Superior temporal gyrus (tissue), 1 donor: ENCODE measurements at regions not wholly inside any gene's neighbourhood (a gene's known extent, or its start where the extent isn't known, plus 50 kb on each side); places are given as distances from the start of the nearest gene placed in this dataset.
"Not testable (repeated sequence)": the region's sequence is repeated elsewhere in the genome, so short reads cannot be mapped to it uniquely, and the experiment has no call there.

Experiments
- DNase-seq: peaks from one replicate; pipeline ENCODE4 v3.0.0-alpha.2; 2016; ENCODE audit errors: extremely low spot score

DNA sequence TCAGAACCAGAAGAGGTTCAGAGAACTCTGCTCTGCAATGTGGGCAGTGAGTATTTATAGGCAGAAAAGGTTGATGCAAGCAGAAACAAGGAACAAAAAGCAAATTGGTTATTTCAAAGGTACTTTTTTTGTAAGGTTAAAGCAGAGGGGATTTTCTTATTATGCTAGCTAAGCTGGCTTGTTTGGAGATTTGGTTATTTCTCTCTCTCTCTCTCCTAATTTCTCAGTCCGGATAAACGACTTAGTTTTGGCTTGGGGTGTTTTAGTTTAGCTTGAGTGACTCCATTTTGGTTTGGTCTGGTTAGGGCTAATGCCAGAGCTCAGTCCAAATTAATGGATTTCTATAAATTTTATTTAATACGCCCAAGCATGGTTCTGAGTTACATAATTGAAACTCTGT lies 566.8 kb downstream of the SH2D4B start:
- DNase-seq: no peak

DNA sequence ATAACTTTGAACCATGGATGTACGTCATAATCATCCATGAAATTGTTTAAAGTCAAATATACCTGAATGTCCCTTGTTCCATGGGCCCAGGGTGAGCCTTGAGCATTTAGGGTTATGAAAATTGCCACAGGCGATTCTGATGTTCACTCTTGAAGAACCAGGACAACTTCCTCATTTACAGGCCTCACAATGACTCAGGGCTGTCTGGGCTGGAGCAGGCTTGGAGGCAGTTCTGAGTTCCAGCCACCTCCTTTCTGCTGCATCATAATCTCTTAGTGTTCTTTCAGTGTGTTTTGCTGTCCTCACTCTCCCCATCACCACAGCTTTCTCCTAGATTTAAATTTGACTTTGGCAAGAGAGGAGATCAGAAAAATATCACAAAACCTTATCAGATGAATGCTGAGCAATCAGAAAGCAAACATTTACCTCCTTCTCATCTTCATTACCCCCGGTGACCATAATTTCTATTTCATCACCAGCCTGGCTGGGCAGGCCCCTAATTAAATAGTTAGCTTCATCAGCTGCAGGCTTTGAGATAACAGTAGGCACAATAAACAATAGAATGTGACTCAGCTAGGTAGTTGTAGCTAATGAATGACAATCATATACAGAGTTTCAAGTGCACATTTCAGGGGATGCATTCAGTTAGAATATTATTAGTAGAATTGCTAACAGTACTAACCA lies 571.0 kb downstream of the SH2D4B start:
- DNase-seq: peak; percentile 18

DNA sequence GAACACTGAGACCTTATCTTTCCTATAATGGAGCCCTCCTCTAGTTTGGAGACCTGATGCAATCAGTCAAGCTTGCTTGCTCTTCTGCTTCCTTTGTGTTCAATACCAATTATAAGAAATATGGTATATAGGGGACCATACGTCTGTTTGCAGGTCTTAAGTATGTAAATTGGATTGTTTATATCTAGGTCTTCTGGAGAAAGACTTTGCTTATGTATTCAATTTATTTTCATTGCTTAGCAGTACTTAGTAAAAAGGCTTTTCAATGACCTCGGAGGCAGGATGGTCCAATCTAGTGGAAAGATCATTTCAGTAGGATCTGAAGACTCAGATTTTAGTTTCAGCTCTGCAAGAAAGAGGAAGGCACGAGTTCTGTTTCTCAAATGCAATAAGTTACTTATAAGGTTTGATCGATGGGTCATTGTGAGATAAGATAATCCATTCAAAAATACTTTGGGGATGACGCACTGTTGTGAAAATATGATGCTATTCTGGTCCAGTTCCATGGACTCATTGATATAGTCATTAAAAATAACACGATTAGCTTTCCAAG lies 571.6 kb downstream of the SH2D4B start:
- no peak for DNase-seq

DNA sequence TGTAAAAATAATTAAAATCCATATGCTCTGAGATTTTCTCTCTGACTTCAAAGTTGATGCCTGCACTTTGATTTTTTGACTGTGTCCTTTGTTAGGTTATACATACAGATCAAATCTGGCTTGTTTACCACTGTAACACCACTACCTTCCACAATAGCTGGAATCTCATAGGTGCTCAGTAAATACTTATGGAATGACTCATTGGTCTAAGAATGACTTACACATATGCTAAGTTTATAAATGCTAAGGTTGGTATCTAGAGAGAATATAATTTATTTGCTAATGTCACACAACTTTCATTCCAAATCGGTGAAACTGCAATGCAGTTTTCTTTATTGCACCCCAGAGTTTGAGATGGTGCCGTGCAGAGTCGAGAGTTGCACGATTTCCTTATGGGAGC lies 578.5 kb downstream of the SH2D4B start:
- no peak for DNase-seq

DNA sequence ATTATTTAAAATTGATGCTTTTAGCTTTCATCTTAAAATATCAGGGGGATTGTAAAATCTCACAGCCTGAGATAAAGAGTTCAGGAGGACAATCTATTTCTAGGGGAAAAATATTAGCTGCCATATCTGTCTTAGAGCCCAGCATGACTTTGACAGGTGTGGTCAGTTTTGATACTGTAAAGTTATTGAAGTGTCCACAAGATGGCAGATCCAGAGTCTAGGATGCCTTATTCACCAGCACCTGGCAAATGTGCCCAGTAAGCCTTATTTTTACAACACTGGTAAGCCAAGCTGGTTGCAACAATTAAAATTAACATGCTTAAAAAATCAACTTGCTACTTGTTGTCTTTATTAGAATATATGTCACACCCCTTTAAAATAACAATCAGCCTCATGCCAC lies 579.3 kb downstream of the SH2D4B start:
- no peak for DNase-seq

DNA sequence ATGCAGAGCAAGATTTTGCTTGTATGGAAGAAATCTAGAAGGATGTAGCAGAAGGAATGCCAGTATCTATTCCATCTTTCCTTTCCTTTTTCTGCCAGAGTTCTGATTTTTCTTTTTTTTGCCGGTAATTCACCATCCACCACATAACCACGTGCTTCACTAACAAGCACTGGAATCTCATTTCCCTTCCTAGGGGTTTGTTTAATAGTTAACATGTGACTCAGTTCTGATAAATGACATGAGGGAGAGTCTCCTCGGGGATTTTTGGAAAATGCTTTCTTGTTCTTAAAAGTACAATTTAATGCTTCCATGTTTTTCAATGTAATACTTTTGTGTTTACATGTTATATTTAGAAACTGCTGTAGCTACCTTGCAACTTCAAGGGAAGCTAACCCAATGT lies 590.2 kb downstream of the SH2D4B start:
- DNase-seq: no peak

DNA sequence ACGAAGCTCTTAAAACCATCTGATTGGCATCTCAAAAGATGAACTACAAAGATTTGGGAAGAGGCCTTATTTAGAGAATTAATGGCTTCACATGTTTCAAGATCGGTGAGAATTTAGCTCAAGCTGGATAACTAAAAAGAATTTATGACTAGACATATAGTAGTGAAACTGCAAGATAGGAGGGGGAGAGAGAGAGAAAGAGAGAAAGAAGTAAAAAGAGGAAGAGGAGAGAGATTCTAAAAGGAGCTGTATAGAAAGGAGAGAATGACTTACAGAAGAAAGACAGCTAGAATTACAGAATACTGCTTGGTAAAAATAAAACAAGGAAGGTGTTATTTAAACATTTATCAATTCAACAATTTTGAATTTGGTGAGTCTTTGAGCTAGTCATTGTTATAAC lies 592.3 kb downstream of the SH2D4B start:
- DNase-seq: no peak

DNA sequence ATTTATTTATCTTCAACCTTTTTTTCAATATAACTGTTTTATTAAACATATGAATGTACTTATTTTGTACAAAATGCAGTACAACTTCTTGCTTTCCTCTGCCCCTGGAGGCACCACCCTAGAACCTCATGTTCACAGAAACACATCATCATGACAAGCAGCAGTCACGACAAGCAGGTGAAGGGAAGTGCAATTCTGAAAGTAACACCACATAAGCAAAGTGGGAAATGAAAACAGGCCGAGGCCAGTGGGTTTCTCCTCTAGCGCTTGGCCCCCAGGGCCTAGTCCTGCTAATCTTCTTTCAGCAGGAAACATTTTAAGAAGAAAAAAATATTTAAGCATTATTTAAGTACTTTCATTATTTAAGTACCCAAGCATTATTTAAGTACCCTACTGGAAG lies 598.1 kb downstream of the SH2D4B start:
- DNase-seq: no peak

DNA sequence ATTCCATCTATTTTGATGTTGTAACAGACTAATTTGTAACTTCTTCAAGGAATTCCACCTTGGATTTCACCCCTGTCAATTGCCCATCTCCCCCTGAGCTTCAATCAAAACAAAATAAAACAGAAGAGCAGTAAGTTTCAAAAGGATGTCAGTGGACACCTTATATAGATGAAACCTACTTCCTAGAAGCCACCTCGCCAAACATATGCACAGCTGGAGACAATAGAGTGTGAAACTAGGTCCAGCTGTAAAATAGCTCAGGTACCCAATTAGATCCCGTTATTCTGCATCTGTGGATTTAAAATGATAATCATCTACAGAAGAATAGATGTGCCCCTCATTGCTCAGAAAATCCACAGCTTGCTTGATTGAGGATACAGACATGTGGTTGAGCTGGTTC lies 598.6 kb downstream of the SH2D4B start:
- DNase-seq: no peak

DNA sequence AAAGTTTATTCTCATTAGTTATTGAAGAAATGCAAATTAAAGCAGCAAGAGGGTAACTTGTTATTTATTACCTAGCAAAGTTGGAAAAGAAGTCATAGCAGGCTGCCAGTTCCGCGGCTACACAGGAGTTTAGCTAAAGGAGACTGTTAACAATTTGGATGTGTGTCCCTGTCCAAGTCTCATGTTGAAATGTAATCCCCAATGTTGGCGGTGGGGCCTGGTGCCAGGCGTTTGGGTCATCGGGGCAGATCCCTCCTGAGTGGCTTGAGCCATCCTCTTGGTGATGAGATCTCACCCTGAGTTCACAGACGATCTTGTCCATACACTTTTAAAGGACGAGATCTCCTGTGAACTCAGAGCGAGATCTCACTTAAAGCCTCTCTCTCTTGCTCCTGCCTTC lies 608.3 kb downstream of the SH2D4B start:
- DNase-seq: no peak

DNA sequence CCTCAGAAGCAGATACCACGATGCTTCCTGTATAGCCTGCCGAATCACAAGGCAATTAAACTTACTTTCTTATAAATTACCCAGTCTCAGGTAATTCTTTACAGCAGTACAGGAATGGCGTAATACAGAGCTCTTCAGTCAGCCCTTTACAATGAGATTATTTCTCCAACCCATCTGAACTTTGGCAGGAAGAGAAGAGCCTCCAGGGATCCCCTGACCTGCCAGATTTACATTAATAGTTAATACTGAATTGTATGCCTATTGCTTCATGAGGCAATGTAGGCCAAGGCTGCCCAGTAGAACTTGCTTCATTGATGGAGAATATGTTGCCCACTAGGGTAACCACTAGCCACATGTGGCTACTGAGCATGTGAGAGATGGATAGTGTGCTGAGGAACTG lies 608.7 kb downstream of the SH2D4B start:
- no peak for DNase-seq

DNA sequence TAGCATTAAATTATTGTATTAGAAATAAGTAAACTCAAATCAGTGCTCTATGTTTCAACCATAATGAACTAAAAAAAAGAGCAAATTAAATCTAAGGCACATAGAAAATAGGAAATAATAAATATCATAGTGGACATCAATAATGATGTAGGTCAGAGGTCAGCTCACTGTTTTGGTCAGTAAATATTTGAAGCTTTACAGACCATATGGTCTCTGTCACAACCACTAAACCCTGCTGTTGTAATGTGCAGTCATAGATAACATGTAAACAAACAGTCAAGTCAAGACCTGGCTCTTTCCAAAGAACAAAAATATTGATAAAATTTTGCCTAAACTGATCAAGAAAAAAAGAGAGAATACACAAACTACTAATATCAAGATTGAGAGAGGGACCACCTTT lies 615.0 kb downstream of the SH2D4B start:
- no peak for DNase-seq

DNA sequence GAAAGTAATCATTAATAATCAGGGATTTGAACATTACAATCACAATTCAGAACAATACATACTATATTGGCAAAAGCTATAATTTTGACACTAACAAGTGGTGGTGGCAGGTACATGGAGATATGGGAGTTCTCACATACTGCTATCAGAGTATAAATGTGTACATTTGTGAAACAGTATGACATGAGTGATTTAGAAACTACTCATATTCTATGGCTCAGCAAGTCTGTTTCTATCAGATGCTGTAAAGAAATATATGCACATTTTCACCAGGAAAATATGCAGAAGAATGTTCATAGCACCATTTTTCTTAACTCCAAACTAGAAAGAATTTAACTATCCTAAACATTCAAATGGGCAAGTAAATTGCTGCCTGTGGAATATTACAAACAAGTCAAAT lies 620.0 kb downstream of the SH2D4B start:
- DNase-seq: no peak

DNA sequence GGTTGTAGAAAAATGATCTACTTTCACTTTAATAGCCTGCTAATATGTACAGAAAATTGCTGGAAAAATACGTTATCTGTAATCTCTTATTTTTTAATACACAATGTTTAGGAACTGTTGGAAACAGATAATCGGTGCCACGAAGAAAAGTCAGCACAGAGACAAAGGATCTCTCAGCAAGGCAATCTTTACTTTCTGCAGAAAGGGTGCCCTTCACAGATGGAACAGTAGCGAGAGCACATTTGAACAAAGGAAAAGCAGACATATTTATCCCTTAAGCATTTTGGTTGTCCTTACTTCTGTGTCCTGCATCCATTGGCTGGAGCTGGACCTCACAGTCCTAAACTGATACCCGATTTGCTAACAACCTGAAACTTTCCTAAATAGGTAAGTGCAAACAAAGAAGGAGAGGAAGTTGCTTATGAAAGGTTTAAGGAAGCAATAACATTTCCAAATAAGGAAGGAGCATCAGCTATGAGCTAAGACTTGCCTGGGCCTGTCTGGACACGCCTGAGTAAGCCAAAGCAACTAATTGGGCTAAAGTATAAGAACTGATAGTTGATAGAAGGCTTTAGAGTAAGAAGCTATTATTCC lies 640.0 kb downstream of the SH2D4B start:
- no peak for DNase-seq

DNA sequence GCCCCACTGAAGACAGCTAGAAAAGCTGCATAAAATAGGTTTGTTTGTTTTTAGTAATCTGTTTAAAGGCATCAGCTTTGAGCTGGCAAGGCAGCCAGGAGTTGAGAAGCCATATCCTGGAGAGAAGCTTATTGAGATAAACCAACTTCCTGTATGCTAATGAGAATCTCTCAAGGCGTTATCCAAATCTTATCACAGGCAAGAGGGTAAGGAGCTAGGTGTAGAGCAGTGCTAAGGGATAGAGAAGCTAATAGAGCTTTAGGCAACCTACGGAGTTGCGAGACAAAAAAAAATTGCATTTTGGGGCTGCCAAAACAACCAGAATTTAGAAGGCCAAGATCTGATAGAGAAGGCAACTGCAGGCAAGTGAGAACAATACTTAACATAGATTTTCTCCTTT lies 641.6 kb downstream of the SH2D4B start:
- no peak for DNase-seq

DNA sequence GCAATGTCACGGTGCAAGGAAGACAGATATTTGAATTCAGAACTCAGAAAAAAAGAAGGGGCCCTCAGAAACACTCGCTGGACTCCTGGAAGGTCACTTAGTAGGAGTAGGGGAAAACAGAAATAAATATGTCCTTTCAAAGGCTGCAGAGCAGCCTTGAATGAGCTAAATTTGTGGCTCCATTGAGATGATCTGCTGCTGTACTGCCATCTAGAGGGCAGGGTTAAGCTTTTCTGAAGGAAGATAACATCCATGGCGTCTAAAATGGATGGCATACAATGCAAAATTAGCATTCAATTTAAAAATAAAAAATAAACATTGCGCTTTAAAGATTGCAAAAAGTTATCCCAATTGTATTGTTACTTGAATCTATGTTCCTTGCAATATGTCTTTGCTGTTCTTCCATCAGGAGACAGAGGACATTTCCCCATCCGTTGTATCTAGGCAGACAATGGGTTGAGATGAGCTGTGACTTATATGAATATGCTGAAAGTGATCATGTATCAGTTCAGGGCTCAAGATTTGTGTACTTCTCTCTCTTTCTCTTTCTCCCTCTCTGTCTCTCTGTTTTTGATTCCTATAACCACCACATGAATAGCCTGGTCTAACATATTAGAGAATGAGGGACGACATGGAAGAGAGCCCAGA lies 642.2 kb downstream of the SH2D4B start:
- DNase-seq: peak; percentile 26

DNA sequence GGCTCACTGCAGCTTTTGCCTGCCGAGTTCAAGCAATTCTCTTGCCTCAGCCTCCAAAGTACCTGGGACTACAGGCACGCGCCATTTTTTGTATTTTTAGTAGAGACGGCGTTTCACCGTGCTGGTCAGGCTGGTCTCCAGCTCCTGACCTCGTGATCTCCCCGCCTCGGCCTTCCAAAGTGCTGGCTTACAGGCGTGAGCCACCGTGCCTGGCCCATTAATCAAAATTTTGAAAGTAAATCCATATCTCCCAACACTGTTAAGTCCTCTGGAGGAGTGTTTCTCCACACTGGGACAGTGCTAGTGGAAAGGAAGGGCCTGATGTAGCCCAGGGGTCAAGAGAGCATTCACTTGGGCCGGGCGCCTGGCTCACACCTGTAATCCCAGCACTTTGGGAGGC lies 644.6 kb downstream of the SH2D4B start:
- no peak for DNase-seq

DNA sequence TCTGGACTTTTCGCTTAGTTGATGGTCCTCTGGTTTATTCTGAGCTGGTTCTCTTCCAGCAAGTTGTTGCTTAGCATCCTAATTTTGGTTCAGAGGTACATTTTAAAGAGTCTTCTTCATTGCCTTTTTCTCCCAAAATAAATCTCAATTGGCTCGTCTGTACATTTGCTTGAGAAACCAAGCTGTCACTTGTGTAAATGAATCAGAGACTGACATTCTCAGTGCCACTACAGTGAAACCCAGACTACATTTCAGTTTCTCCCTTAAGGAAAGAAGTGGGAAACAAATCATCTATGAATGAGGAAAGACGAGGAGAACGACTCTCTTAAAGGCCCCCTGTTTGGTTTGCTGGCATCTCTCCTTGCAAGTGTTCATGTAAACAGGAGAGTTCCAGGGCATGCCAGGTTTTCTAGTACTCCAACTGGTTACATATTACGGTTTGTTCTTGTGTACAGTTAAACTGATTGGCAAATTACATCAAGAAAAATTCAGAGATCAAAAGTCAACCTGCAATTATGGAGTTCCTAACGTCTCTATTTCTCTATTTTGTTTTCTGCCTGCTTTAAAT lies 654.6 kb downstream of the SH2D4B start:
- no peak for DNase-seq

DNA sequence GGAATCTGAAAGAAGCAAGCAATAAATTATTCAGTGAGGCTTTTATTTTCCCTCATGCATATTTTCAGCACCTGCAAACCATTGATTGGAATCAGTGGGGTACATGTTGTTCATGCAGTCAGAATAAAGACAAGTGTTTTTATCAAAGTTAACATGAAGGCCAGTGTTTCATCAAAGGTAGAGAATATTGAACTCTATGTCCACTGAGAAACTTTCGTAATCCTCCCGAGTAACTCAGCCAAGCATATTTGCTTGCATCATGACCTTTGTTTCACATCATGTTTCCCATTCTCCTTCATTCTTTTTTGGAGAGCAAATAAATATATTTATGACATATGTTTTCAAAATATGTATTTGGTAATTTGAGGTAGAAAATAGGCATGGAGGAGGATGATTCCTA lies 663.1 kb downstream of the SH2D4B start:
- no peak for DNase-seq

DNA sequence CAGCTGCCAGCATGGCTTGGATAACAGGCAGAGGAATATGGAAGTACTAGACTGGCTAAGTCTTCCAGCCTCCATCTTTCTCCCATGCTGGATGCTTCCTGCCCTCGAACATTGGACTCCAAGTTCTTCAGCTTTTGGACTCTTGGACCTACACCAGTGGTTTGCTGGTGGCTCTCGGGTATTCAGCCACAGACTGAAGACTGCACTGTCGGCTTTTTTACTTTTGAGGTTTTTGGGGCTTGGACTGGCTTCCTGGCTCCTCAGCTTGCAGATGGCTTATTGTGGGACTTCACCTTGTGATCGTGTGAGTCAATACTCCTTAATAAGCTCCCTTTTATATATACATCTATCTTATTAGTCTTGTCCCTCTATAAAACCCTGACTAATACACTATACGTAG lies 667.6 kb upstream of the NRG3 start:
- not testable (repeated sequence) for DNase-seq

DNA sequence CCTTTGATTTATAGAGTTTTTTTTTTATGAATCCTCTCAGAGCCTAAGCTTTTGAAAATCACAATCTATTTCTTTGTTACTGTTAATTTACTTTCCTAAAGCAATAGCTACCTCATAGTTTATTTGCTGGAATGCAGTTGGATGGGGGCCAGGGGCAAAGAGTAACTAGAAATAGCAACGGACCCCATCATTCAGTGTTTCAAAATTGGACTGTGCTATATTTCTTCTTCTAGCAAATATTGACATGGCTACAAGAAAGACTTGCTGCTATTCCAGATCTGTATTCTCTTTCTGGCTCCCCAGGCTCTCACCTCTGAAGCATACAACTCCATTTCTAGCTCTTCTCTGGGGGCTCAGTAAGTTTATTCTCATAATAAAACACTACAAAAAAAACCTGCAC lies 661.6 kb upstream of the NRG3 start:
- no peak for DNase-seq

DNA sequence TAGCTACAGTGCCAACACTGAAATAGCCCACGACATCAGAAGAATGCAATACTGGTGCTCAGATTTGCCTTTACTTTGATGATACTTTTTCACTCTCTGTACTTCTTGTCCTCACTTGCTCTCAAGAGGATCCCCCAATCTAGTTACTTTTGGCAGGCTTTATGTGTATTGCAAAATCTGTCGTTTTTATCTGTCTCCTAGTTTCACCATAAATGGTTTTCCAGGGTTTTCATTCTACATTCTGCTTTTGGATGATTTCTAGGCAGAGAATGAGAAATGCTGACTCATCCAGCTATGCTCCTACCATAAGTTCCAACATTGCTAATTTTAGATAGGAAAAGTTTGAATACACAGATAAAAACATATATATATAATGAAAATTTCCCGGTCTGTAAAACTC lies 659.5 kb upstream of the NRG3 start:
- peak; percentile 44 for DNase-seq

DNA sequence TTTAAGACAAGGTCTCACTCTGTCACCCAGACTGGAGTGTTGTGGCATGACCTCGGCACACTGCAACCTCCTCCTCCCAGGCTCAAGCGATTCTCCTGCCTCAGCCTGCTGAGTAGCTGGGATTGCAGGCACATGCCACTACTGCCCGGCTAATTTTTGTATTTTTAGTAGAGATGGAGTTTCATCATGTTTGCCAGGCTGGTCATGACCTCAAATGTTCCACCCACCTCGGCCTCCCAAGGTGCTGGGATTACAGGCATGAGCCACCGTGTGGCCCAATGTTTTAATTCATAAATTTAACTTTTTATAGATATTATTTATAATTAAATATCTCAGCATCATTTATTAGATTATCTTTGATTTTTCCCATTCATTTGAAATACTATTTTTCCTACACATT lies 658.0 kb upstream of the NRG3 start:
- DNase-seq: no peak
